OCI-LY7 (cell line): ENCODE measurements at regions not wholly inside any gene's neighbourhood (a gene's known extent, or its start where the extent isn't known, plus 50 kb on each side); places are given as distances from the start of the nearest gene placed in this dataset.

ENCODE experiments used
- CTCF ChIP-seq: fragments of 200-600 bp; sonication (generic); conservative IDR thresholded peaks from 2 replicates; pipeline ENCODE4 v1.5.1; 2014; ENCODE audit warnings: mild to moderate bottlenecking, antibody characterized with exemption, low read length, moderate library complexity, mixed read lengths
- EZH2phosphoT487 ChIP-seq: fragments of 200-600 bp; sonication (generic); IDR thresholded peaks from 2 replicates; pipeline ENCODE4 v1.6.1; 2018; ENCODE audit warnings: low read depth, borderline replicate concordance, mild to moderate bottlenecking, mixed run types, antibody characterized with exemption, low read length, moderate library complexity, mixed read lengths

GRCh38 chr3:59118928-59119327 lies 69.1 kb upstream of the CFAP20DC start:
- TF ChIP-seq CTCF (no peak), EZH2phosphoT487 (no peak)
